OCI-LY7 (cell line): ENCODE measurements at regions not wholly inside any gene's neighbourhood (a gene's known extent, or its start where the extent isn't known, plus 50 kb on each side); places are given as distances from the start of the nearest gene placed in this dataset. TPM values are rescaled to one million over a fixed set of nuclear protein-coding genes. Genes with fewer than 3 reads are reported as not detected.

ENCODE experiments used
- small RNA-seq: library from RNA; depleted of rRNA; stranded (forward); fragments of <200 nt; gene quantifications from one replicate; pipeline ENCODE3, GENCODE V24; 2014

Small RNA genes lying in the stretch of these regions (small RNA-seq; reads per million reads assigned to genes)
- not detected for gene RF00019
